SK-N-SH (cell line): ENCODE measurements at regions not wholly inside any gene's neighbourhood (a gene's known extent, or its start where the extent isn't known, plus 50 kb on each side); places are given as distances from the start of the nearest gene placed in this dataset.

ENCODE experiments used
- CTCF ChIA-PET: fragments of 300-600, 350-600 bp; formaldehyde crosslinking; extraction: SDS; loops from one replicate; lab custom pipeline; 2021; lab: Yijun Ruan, JAX
- POLR2A ChIA-PET: fragments of 350-600 bp; sonication (Branson Sonifier 250); formaldehyde crosslinking; extraction: SDS; loops from one replicate; lab custom pipeline; 2020; ENCODE audit warnings: antibody characterized with exemption, inconsistent platforms; lab: Yijun Ruan, JAX
- DNase-seq: peaks from one replicate; pipeline ENCODE4 v3.0.0; 2012
- H2AFZ ChIP-seq: fragments of 200-600 bp; sonication (generic); 2 replicates; pipeline ENCODE4 v1.8.1; 2016; ENCODE audit warnings: antibody characterized with exemption, mild to moderate bottlenecking, low read depth
- H3F3A ChIP-seq: fragments of 200-600 bp; sonication (generic); replicated peaks from 2 replicates; pipeline ENCODE3; 2016; ENCODE audit warnings: antibody characterized with exemption, mild to moderate bottlenecking; ENCODE audit not compliant: insufficient read depth
- H3K27ac ChIP-seq, 2 experiments: fragments of 200-500 bp in 1 of 2; fragments of 200-600 bp in 1 of 2; sonication (Bioruptor generic) in 1 of 2; sonication (generic), shearing (Covaris generic) in 1 of 2; 2 replicates each; pipeline versions ENCODE4 v1.5.1 to v1.6.1; 2014 to 2016; ENCODE audit warnings: low read depth in 2 of 2, inconsistent platforms in 1 of 2, low read length in 1 of 2, mild to moderate bottlenecking in 1 of 2, mixed read lengths in 1 of 2
- H3K27me3 ChIP-seq: fragments of 200-600 bp; sonication (generic), shearing (Covaris generic); 2 replicates; pipeline ENCODE4 v1.6.1; 2016; ENCODE audit warnings: mixed run types; ENCODE audit not compliant: insufficient read depth
- H3K36me3 ChIP-seq, 2 experiments: fragments of 200-500 bp in 1 of 2; fragments of 200-600 bp in 1 of 2; sonication (Bioruptor generic) in 1 of 2; sonication (generic) in 1 of 2; replicated peaks in 1 of 2; 2 replicates each; pipeline versions ENCODE3 to v1.5.1; 2014 to 2016; ENCODE audit warnings: low read length in 1 of 2, mild to moderate bottlenecking in 1 of 2; ENCODE audit not compliant: insufficient read depth in 2 of 2, control insufficient read depth in 1 of 2
- H3K4me1 ChIP-seq, 2 experiments: fragments of 200-500 bp in 1 of 2; fragments of 200-600 bp in 1 of 2; sonication (Bioruptor generic) in 1 of 2; sonication (generic), shearing (Covaris generic) in 1 of 2; 2 replicates each; pipeline versions ENCODE4 v1.5.1 to v1.6.1; 2014 to 2016; ENCODE audit warnings: low read depth in 1 of 2, low read length in 1 of 2, mixed run types in 1 of 2; ENCODE audit not compliant: insufficient read depth in 2 of 2, control insufficient read depth in 1 of 2
- H3K4me2 ChIP-seq: fragments of 200-600 bp; sonication (generic), shearing (Covaris generic); 2 replicates; pipeline ENCODE4 v1.6.1; 2017; ENCODE audit warnings: mixed run types
- H3K4me3 ChIP-seq, 2 experiments: fragments of 200-500 bp in 1 of 2; fragments of 200-600 bp in 1 of 2; sonication (Bioruptor generic) in 1 of 2; sonication (generic), shearing (Covaris generic) in 1 of 2; 2 replicates each; pipeline versions ENCODE4 v1.5.1 to v1.8.1; 2014 to 2016; ENCODE audit warnings: low read depth in 2 of 2, inconsistent platforms in 1 of 2, low read length in 1 of 2, mild to moderate bottlenecking in 1 of 2, mixed read lengths in 1 of 2, moderate library complexity in 1 of 2
- H3K79me2 ChIP-seq: fragments of 200-600 bp; sonication (generic); 2 replicates; pipeline ENCODE4 v1.8.1; 2017; ENCODE audit warnings: mild to moderate bottlenecking; ENCODE audit not compliant: insufficient read depth
- H3K9ac ChIP-seq: fragments of 200-600 bp; sonication (generic); 2 replicates; pipeline ENCODE4 v1.6.1; 2017; ENCODE audit warnings: mixed run types
- H3K9me2 ChIP-seq: fragments of 200-600 bp; sonication (generic); 2 replicates; pipeline ENCODE4 v1.6.1; 2017; ENCODE audit warnings: mixed run types
- H3K9me3 ChIP-seq: fragments of 200-600 bp; sonication (generic); 2 replicates; pipeline ENCODE4 v1.6.1; 2017; ENCODE audit warnings: mixed run types, mild to moderate bottlenecking, moderate library complexity
- H4K20me1 ChIP-seq: fragments of 200-600 bp; sonication (generic); 2 replicates; pipeline ENCODE4 v1.6.1; 2017; ENCODE audit warnings: mild to moderate bottlenecking, mixed run types; ENCODE audit not compliant: insufficient read depth
- CHD2 ChIP-seq: fragments of 150-350 bp; IDR thresholded peaks from 2 replicates; pipeline ENCODE4 v1.6.1; 2018; ENCODE audit warnings: low read length; ENCODE audit not compliant: partially characterized antibody
- CTCF ChIP-seq: fragments of 200-600 bp; sonication (generic); IDR thresholded peaks from 2 replicates; pipeline ENCODE4 v1.6.1; 2017; ENCODE audit warnings: antibody characterized with exemption, mild to moderate bottlenecking, moderate library complexity
- ELF1 ChIP-seq: IDR thresholded peaks from 2 replicates; pipeline ENCODE4 v1.4.0; 2012
- EP300 ChIP-seq, 2 experiments: IDR thresholded peaks; 2 replicates each; pipeline versions ENCODE4 v1.4.0 to v1.6.1; 2012; ENCODE audit warnings: borderline replicate concordance in 1 of 2, low read depth in 1 of 2, low read length in 1 of 2
- EZH2phosphoT487 ChIP-seq: fragments of 200-600 bp; sonication (generic); IDR thresholded peaks from 2 replicates; pipeline ENCODE4 v1.6.1; 2017; ENCODE audit warnings: low read depth, mixed run types, mild to moderate bottlenecking, antibody characterized with exemption, moderate library complexity, borderline replicate concordance
- FOSL2 ChIP-seq: IDR thresholded peaks from 2 replicates; pipeline ENCODE4 v1.4.0; 2012; ENCODE audit warnings: low read depth, mild to moderate bottlenecking, moderate library complexity, borderline replicate concordance
- GABPA ChIP-seq: IDR thresholded peaks from 2 replicates; pipeline ENCODE4 v1.4.0; 2012; ENCODE audit warnings: low read depth, mild to moderate bottlenecking
- MAX ChIP-seq: IDR thresholded peaks from 2 replicates; pipeline ENCODE4 v1.4.0; 2012; ENCODE audit warnings: low read depth
- MEF2A ChIP-seq: IDR thresholded peaks from 2 replicates; pipeline ENCODE4 v1.4.0; 2012; ENCODE audit warnings: low read depth, borderline replicate concordance
- MXI1 ChIP-seq: IDR thresholded peaks from 2 replicates; pipeline ENCODE4 v1.6.1; 2012; ENCODE audit warnings: mild to moderate bottlenecking, low read depth, low read length, improper control_type of control experiment
- NFIC ChIP-seq: IDR thresholded peaks from 2 replicates; pipeline ENCODE4 v1.4.0; 2012; ENCODE audit warnings: borderline replicate concordance
- NRF1 ChIP-seq: IDR thresholded peaks from 2 replicates; pipeline ENCODE4 v1.6.1; 2012; ENCODE audit warnings: low read depth, mild to moderate bottlenecking, low read length
- POLR2AphosphoS5 ChIP-seq: IDR thresholded peaks from 2 replicates; pipeline ENCODE4 v1.6.1; 2012; ENCODE audit warnings: low read depth, low read length
- RCOR1 ChIP-seq: fragments of 150-350 bp; IDR thresholded peaks from 2 replicates; pipeline ENCODE4 v1.6.1; 2017; ENCODE audit warnings: antibody characterized with exemption, low read length
- RXRA ChIP-seq: IDR thresholded peaks from 2 replicates; pipeline ENCODE4 v1.4.0; 2012; ENCODE audit warnings: low read depth, mild to moderate bottlenecking, borderline replicate concordance
- SMC3 ChIP-seq: IDR thresholded peaks from 2 replicates; pipeline ENCODE4 v1.6.1; 2012; ENCODE audit warnings: low read depth, low read length, improper control_type of control experiment
- TCF12 ChIP-seq: IDR thresholded peaks from 2 replicates; pipeline ENCODE4 v1.4.0; 2012
- TEAD4 ChIP-seq: IDR thresholded peaks from 2 replicates; pipeline ENCODE4 v1.4.0; 2012; ENCODE audit warnings: mild to moderate bottlenecking, borderline replicate concordance; ENCODE audit not compliant: insufficient read depth
- USF1 ChIP-seq: IDR thresholded peaks from 2 replicates; pipeline ENCODE4 v1.4.0; 2012; ENCODE audit warnings: low read depth, borderline replicate concordance
- USF2 ChIP-seq: fragments of 150-350 bp; IDR thresholded peaks from 2 replicates; pipeline ENCODE4 v1.6.1; 2017; ENCODE audit warnings: antibody characterized with exemption, low read length, low read depth, borderline replicate concordance
- YY1 ChIP-seq: IDR thresholded peaks from 2 replicates; pipeline ENCODE4 v1.4.0; 2012; ENCODE audit warnings: low read depth, mild to moderate bottlenecking
- ZBTB33 ChIP-seq: IDR thresholded peaks from 2 replicates; pipeline ENCODE4 v1.4.0; 2012; ENCODE audit warnings: low read depth, borderline replicate concordance

- TF ChIP-seq CTCF (no peak), MEF2A (no peak), NRF1 (no peak), TEAD4 (no peak), RXRA (no peak)
Observed at GRCh38 chr7:25405736-25406135, 177.4 kb upstream of the NPVF start (continued).

GRCh38 chr7:25407053-25407452, 178.8 kb upstream of the NPVF start:
- H4K20me1 ChIP-seq: no peaks in the 10 kb centered on the region
- H2AFZ ChIP-seq: no peak overlapping the region
- H3K9ac ChIP-seq: no peak overlapping the region
- ChIA-PET POLR2A (no interaction called here), CTCF (interaction anchor here (0.7 to 25.0 kb wide), 5 partner anchors 15 to 447 kb away, joined by 3 to 766 read pairs (median 6); no protein-coding TSS in a partner anchor)
- no peaks in the 10 kb centered on the region for H3K79me2 ChIP-seq
- DNase-seq: no peak
- no peaks in the 10 kb centered on the region for H3K9me3 ChIP-seq
- no peaks in the 10 kb centered on the region; a peak in 1 of 4 replicates for H3K4me1 ChIP-seq
- no peaks in the 10 kb centered on the region for H3K36me3 ChIP-seq
- H3K27me3 ChIP-seq: no peaks in the 10 kb centered on the region
- no peak overlapping the region for H3K4me2 ChIP-seq
- H3K27ac ChIP-seq: no peak overlapping the region
- TF ChIP-seq YY1 (no peak), RCOR1 (no peak), SMC3 (no peak), FOSL2 (no peak), POLR2AphosphoS5 (no peak), RXRA (no peak), CHD2 (no peak), MEF2A (no peak), USF2 (no peak), ELF1 (no peak), USF1 (no peak), MAX (no peak), EP300 (IDR thresholded peaks at IDR 0.05; ENCODE audit: borderline replicate concordance in 1 of 2, low read depth in 1 of 2, low read length in 1 of 2) (no peak), NFIC (no peak), GABPA (no peak), EZH2phosphoT487 (no peak), ZBTB33 (no peak), MXI1 (no peak), TCF12 (no peak)
- TF ChIP-seq, all 33 proteins: peak for 0
- no peaks in the 10 kb centered on the region for H3F3A ChIP-seq
- H3K4me3 ChIP-seq: no peak overlapping the region
- no peaks in the 10 kb centered on the region for H3K9me2 ChIP-seq
